ENCODE measurements at regions not wholly inside any gene's neighbourhood (a gene's known extent, or its start where the extent isn't known, plus 50 kb on each side); places are given as distances from the start of the nearest gene placed in this dataset.

- Histone ChIP-seq H3K4me3 (no peak overlapping the region), H3K36me3 (no peaks in the 10 kb centered on the region), H3K27me3 (no peaks in the 10 kb centered on the region), H3K27ac (no peak overlapping the region), H3K9me3 (peaks cover 0 to 6% (median 0%) of the 10 kb centered on the region in 12 donors), H3K4me1 (no peaks in the 10 kb centered on the region)
- intact Hi-C loops (cut with DNase I) = no loop called here
- no peak for TF ChIP-seq POLR2A (IDR thresholded peaks at IDR 0.05)
- TF ChIP-seq, protein P1, sequence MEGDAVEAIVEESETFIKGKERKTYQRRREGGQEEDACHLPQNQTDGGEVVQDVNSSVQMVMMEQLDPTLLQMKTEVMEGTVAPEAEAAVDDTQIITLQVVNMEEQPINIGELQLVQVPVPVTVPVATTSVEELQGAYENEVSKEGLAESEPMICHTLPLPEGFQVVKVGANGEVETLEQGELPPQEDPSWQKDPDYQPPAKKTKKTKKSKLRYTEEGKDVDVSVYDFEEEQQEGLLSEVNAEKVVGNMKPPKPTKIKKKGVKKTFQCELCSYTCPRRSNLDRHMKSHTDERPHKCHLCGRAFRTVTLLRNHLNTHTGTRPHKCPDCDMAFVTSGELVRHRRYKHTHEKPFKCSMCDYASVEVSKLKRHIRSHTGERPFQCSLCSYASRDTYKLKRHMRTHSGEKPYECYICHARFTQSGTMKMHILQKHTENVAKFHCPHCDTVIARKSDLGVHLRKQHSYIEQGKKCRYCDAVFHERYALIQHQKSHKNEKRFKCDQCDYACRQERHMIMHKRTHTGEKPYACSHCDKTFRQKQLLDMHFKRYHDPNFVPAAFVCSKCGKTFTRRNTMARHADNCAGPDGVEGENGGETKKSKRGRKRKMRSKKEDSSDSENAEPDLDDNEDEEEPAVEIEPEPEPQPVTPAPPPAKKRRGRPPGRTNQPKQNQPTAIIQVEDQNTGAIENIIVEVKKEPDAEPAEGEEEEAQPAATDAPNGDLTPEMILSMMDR (IDR thresholded peaks at IDR 0.05) = no peak
- WGBS, 4 donors = 93 to 96% (median 96%) methylated on average over 1 of the region's 1 CpG
- no peak for DNase-seq
- no peak for ATAC-seq
Measured at GRCh38 chr5:106923409-106923808, 747.3 kb downstream of the EFNA5 start.

- intact Hi-C loops (cut with DNase I) = no loop called here
- WGBS, 4 donors = 56 to 75% (median 69%) methylated on average over 5 of the region's 5 CpGs
Measured at GRCh38 chr5:106921567-106921966, 749.2 kb downstream of the EFNA5 start.

GRCh38 chr5:106910486-106910885 lies 760.3 kb downstream of the EFNA5 start:
- Histone ChIP-seq H3K9me3 (no peaks in the 10 kb centered on the region), H3K27ac (no peak overlapping the region), H3K4me3 (no peak overlapping the region), H3K4me1 (no peaks in the 10 kb centered on the region), H3K27me3 (no peaks in the 10 kb centered on the region), H3K36me3 (no peaks in the 10 kb centered on the region)
- ATAC-seq (no peak), DNase-seq (no peak)
- WGBS, 4 donors = 79 to 88% (median 86%) methylated on average over 3 of the region's 3 CpGs
- intact Hi-C loops (cut with DNase I) = loop anchor here in 1 of 10 donors (10.0 kb wide), 1 partner anchor 764 kb away; the partner anchor contains the start of gene EFNA5
- no peak for TF ChIP-seq POLR2A (IDR thresholded peaks at IDR 0.05)
- TF ChIP-seq, protein P1 (IDR thresholded peaks at IDR 0.05) = no peak

More at GRCh38 chr5:106921567-106921966, 749.2 kb downstream of the EFNA5 start:
- TF ChIP-seq, protein P1 (IDR thresholded peaks at IDR 0.05) = no peak
- no peak for TF ChIP-seq POLR2A (IDR thresholded peaks at IDR 0.05)
- DNase-seq (no peak), ATAC-seq (no peak)
- H3K36me3 ChIP-seq = no peaks in the 10 kb centered on the region
- no peaks in the 10 kb centered on the region for H3K27me3 ChIP-seq
- no peaks in the 10 kb centered on the region for H3K4me1 ChIP-seq
- no peak overlapping the region for H3K27ac ChIP-seq
- no peak overlapping the region for H3K4me3 ChIP-seq
- H3K9me3 ChIP-seq = peaks cover 0 to 2% (median 0%) of the 10 kb centered on the region in 12 donors

- intact Hi-C loops (cut with DNase I) = loop anchor here in 1 of 10 donors (10.0 kb wide), 1 partner anchor 765 kb away; the partner anchor contains the start of gene EFNA5
- DNase-seq (no peak), ATAC-seq (no peak)
- no peak for TF ChIP-seq POLR2A (IDR thresholded peaks at IDR 0.05)
- TF ChIP-seq, protein P1 (IDR thresholded peaks at IDR 0.05) = no peak
- Histone ChIP-seq H3K4me3 (no peak overlapping the region), H3K36me3 (no peaks in the 10 kb centered on the region), H3K4me1 (no peaks in the 10 kb centered on the region), H3K27ac (no peak overlapping the region), H3K9me3 (no peaks in the 10 kb centered on the region), H3K27me3 (no peaks in the 10 kb centered on the region)
- WGBS, 4 donors = 80 to 87% (median 84%) methylated on average over 1 of the region's 1 CpG
Measured at GRCh38 chr5:106909716-106910115, 761.0 kb downstream of the EFNA5 start.
